SK-N-SH (cell line): ENCODE measurements at regions not wholly inside any gene's neighbourhood (a gene's known extent, or its start where the extent isn't known, plus 50 kb on each side); places are given as distances from the start of the nearest gene placed in this dataset.

Experiments used
- CTCF ChIA-PET: fragments of 300-600, 350-600 bp; formaldehyde crosslinking; extraction: SDS; loops from one replicate; lab custom pipeline; 2021; lab: Yijun Ruan, JAX
- POLR2A ChIA-PET: fragments of 350-600 bp; sonication (Branson Sonifier 250); formaldehyde crosslinking; extraction: SDS; loops from one replicate; lab custom pipeline; 2020; ENCODE audit warnings: antibody characterized with exemption, inconsistent platforms; lab: Yijun Ruan, JAX
- DNase-seq: peaks from one replicate; pipeline ENCODE4 v3.0.0; 2012
- H2AFZ ChIP-seq: fragments of 200-600 bp; sonication (generic); 2 replicates; pipeline ENCODE4 v1.8.1; 2016; ENCODE audit warnings: antibody characterized with exemption, mild to moderate bottlenecking, low read depth
- H3F3A ChIP-seq: fragments of 200-600 bp; sonication (generic); replicated peaks from 2 replicates; pipeline ENCODE3; 2016; ENCODE audit warnings: antibody characterized with exemption, mild to moderate bottlenecking; ENCODE audit not compliant: insufficient read depth
- H3K27ac ChIP-seq, 2 experiments: fragments of 200-500 bp in 1 of 2; fragments of 200-600 bp in 1 of 2; sonication (Bioruptor generic) in 1 of 2; sonication (generic), shearing (Covaris generic) in 1 of 2; 2 replicates each; pipeline versions ENCODE4 v1.5.1 to v1.6.1; 2014 to 2016; ENCODE audit warnings: low read depth in 2 of 2, inconsistent platforms in 1 of 2, low read length in 1 of 2, mild to moderate bottlenecking in 1 of 2, mixed read lengths in 1 of 2
- H3K27me3 ChIP-seq: fragments of 200-600 bp; sonication (generic), shearing (Covaris generic); 2 replicates; pipeline ENCODE4 v1.6.1; 2016; ENCODE audit warnings: mixed run types; ENCODE audit not compliant: insufficient read depth
- H3K36me3 ChIP-seq, 2 experiments: fragments of 200-500 bp in 1 of 2; fragments of 200-600 bp in 1 of 2; sonication (Bioruptor generic) in 1 of 2; sonication (generic) in 1 of 2; replicated peaks in 1 of 2; 2 replicates each; pipeline versions ENCODE3 to v1.5.1; 2014 to 2016; ENCODE audit warnings: low read length in 1 of 2, mild to moderate bottlenecking in 1 of 2; ENCODE audit not compliant: insufficient read depth in 2 of 2, control insufficient read depth in 1 of 2
- H3K4me1 ChIP-seq, 2 experiments: fragments of 200-500 bp in 1 of 2; fragments of 200-600 bp in 1 of 2; sonication (Bioruptor generic) in 1 of 2; sonication (generic), shearing (Covaris generic) in 1 of 2; 2 replicates each; pipeline versions ENCODE4 v1.5.1 to v1.6.1; 2014 to 2016; ENCODE audit warnings: low read depth in 1 of 2, low read length in 1 of 2, mixed run types in 1 of 2; ENCODE audit not compliant: insufficient read depth in 2 of 2, control insufficient read depth in 1 of 2
- H3K4me2 ChIP-seq: fragments of 200-600 bp; sonication (generic), shearing (Covaris generic); 2 replicates; pipeline ENCODE4 v1.6.1; 2017; ENCODE audit warnings: mixed run types
- H3K4me3 ChIP-seq, 2 experiments: fragments of 200-500 bp in 1 of 2; fragments of 200-600 bp in 1 of 2; sonication (Bioruptor generic) in 1 of 2; sonication (generic), shearing (Covaris generic) in 1 of 2; 2 replicates each; pipeline versions ENCODE4 v1.5.1 to v1.8.1; 2014 to 2016; ENCODE audit warnings: low read depth in 2 of 2, inconsistent platforms in 1 of 2, low read length in 1 of 2, mild to moderate bottlenecking in 1 of 2, mixed read lengths in 1 of 2, moderate library complexity in 1 of 2
- H3K79me2 ChIP-seq: fragments of 200-600 bp; sonication (generic); 2 replicates; pipeline ENCODE4 v1.8.1; 2017; ENCODE audit warnings: mild to moderate bottlenecking; ENCODE audit not compliant: insufficient read depth
- H3K9ac ChIP-seq: fragments of 200-600 bp; sonication (generic); 2 replicates; pipeline ENCODE4 v1.6.1; 2017; ENCODE audit warnings: mixed run types
- H3K9me2 ChIP-seq: fragments of 200-600 bp; sonication (generic); 2 replicates; pipeline ENCODE4 v1.6.1; 2017; ENCODE audit warnings: mixed run types
- H3K9me3 ChIP-seq: fragments of 200-600 bp; sonication (generic); 2 replicates; pipeline ENCODE4 v1.6.1; 2017; ENCODE audit warnings: mixed run types, mild to moderate bottlenecking, moderate library complexity
- H4K20me1 ChIP-seq: fragments of 200-600 bp; sonication (generic); 2 replicates; pipeline ENCODE4 v1.6.1; 2017; ENCODE audit warnings: mild to moderate bottlenecking, mixed run types; ENCODE audit not compliant: insufficient read depth
- CHD2 ChIP-seq: fragments of 150-350 bp; IDR thresholded peaks from 2 replicates; pipeline ENCODE4 v1.6.1; 2018; ENCODE audit warnings: low read length; ENCODE audit not compliant: partially characterized antibody
- EP300 ChIP-seq, 2 experiments: IDR thresholded peaks; 2 replicates each; pipeline versions ENCODE4 v1.4.0 to v1.6.1; 2012; ENCODE audit warnings: borderline replicate concordance in 1 of 2, low read depth in 1 of 2, low read length in 1 of 2
- EZH2phosphoT487 ChIP-seq: fragments of 200-600 bp; sonication (generic); IDR thresholded peaks from 2 replicates; pipeline ENCODE4 v1.6.1; 2017; ENCODE audit warnings: low read depth, mixed run types, mild to moderate bottlenecking, antibody characterized with exemption, moderate library complexity, borderline replicate concordance
- FOSL2 ChIP-seq: IDR thresholded peaks from 2 replicates; pipeline ENCODE4 v1.4.0; 2012; ENCODE audit warnings: low read depth, mild to moderate bottlenecking, moderate library complexity, borderline replicate concordance
- FOXJ3 ChIP-seq: sonication (generic); formaldehyde crosslinking; IDR thresholded peaks from 2 replicates; pipeline ENCODE4 v1.5.1; 2020; ENCODE audit warnings: mild to moderate bottlenecking, missing genetic modification reagents
- GABPA ChIP-seq: IDR thresholded peaks from 2 replicates; pipeline ENCODE4 v1.4.0; 2012; ENCODE audit warnings: low read depth, mild to moderate bottlenecking
- GATA2 ChIP-seq: sonication (generic); formaldehyde crosslinking; IDR thresholded peaks from 2 replicates; pipeline ENCODE4 v1.5.0; 2020; ENCODE audit warnings: mild to moderate bottlenecking, missing genetic modification reagents
- JUND ChIP-seq: IDR thresholded peaks from 2 replicates; pipeline ENCODE4 v1.4.0; 2012
- MAX ChIP-seq: IDR thresholded peaks from 2 replicates; pipeline ENCODE4 v1.4.0; 2012; ENCODE audit warnings: low read depth
- MEF2A ChIP-seq: IDR thresholded peaks from 2 replicates; pipeline ENCODE4 v1.4.0; 2012; ENCODE audit warnings: low read depth, borderline replicate concordance
- MXI1 ChIP-seq: IDR thresholded peaks from 2 replicates; pipeline ENCODE4 v1.6.1; 2012; ENCODE audit warnings: mild to moderate bottlenecking, low read depth, low read length, improper control_type of control experiment
- RCOR1 ChIP-seq: fragments of 150-350 bp; IDR thresholded peaks from 2 replicates; pipeline ENCODE4 v1.6.1; 2017; ENCODE audit warnings: antibody characterized with exemption, low read length
- REST ChIP-seq: IDR thresholded peaks from 2 replicates; pipeline ENCODE4 v1.6.1; 2012; ENCODE audit warnings: mild to moderate bottlenecking, low read depth, low read length, moderate library complexity
- RXRA ChIP-seq: IDR thresholded peaks from 2 replicates; pipeline ENCODE4 v1.4.0; 2012; ENCODE audit warnings: low read depth, mild to moderate bottlenecking, borderline replicate concordance
- SIN3A ChIP-seq: IDR thresholded peaks from 2 replicates; pipeline ENCODE4 v1.6.1; 2012; ENCODE audit warnings: low read depth, mild to moderate bottlenecking, low read length, moderate library complexity, borderline replicate concordance
- SMC3 ChIP-seq: IDR thresholded peaks from 2 replicates; pipeline ENCODE4 v1.6.1; 2012; ENCODE audit warnings: low read depth, low read length, improper control_type of control experiment
- TAF1 ChIP-seq: IDR thresholded peaks from 2 replicates; pipeline ENCODE4 v1.6.1; 2012; ENCODE audit warnings: low read depth, mild to moderate bottlenecking, low read length, moderate library complexity, borderline replicate concordance
- TEAD4 ChIP-seq: IDR thresholded peaks from 2 replicates; pipeline ENCODE4 v1.4.0; 2012; ENCODE audit warnings: mild to moderate bottlenecking, borderline replicate concordance; ENCODE audit not compliant: insufficient read depth
- WGBS: methylation state at CpG from one replicate; pipeline ENCODE4 v1.1.6; 2017; ENCODE audit warnings: low lambda C conversion rate; 5-methylcytosine and 5-hydroxymethylcytosine counted together
- TF ChIP-seq, protein P1 (sequence below): fragments of 150-350 bp; IDR thresholded peaks from 2 replicates; pipeline ENCODE4 v1.6.1; 2016; ENCODE audit warnings: mild to moderate bottlenecking, low read depth, low read length

- ChIA-PET CTCF (no interaction called here), POLR2A (no interaction called here)
- DNase-seq = no peak
- Histone ChIP-seq H3K27ac (no peak overlapping the region), H3K4me1 (peaks cover 0 to 3% of the 10 kb centered on the region in 2 experiments; a peak in 1 of 4 replicates), H3K79me2 (no peaks in the 10 kb centered on the region), H3K36me3 (no peaks in the 10 kb centered on the region), H3K4me2 (no peak overlapping the region), H3K27me3 (no peaks in the 10 kb centered on the region), H3K9me3 (no peaks in the 10 kb centered on the region), H3K4me3 (no peak overlapping the region), H3K9me2 (no peaks in the 10 kb centered on the region), H4K20me1 (no peaks in the 10 kb centered on the region), H3K9ac (no peak overlapping the region), H3F3A (no peaks in the 10 kb centered on the region), H2AFZ (no peak overlapping the region)
- no peak for TF ChIP-seq EZH2phosphoT487
- TF ChIP-seq MAX = no peak
- no peak for TF ChIP-seq GATA2 (CRISPR knock-in tag)
- no peak for TF ChIP-seq FOXJ3 (CRISPR knock-in tag)
- TF ChIP-seq TEAD4 = no peak
- no peak for TF ChIP-seq REST
- WGBS = 80% methylated on average over 1 of the region's 1 CpG
Measured at GRCh38 chr4:45030059-45030458, 303.7 kb upstream of the GNPDA2 start.

DNA sequence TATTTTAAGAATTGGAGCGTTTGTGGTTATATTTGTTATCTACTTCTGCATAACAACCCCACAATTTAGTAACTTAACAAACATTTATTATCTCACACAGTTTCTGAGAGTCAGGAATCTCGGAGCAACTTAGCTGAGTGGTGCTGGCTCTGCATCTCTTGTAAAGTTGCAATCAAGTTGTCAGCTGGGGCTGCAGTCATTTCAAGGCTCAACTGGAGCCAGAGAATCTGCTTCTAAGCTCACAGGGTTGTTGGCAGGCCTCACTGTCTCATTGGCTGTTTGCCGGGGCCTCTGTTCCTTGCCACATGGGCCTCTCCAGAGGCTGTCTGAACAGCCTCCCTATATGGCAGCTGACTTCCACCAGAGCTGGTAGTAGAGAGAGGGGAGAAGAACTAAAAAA lies 281.2 kb upstream of the GNPDA2 start:
- ChIA-PET POLR2A (no interaction called here), CTCF (no interaction called here)
- no peaks in the 10 kb centered on the region for H4K20me1 ChIP-seq
- H3K79me2 ChIP-seq = no peaks in the 10 kb centered on the region
- H3K27me3 ChIP-seq = no peaks in the 10 kb centered on the region
- no peak overlapping the region for H3K27ac ChIP-seq
- H2AFZ ChIP-seq = no peak overlapping the region
- no peaks in the 10 kb centered on the region for H3F3A ChIP-seq
- no peak overlapping the region for H3K4me3 ChIP-seq
- H3K4me1 ChIP-seq = no peaks in the 10 kb centered on the region
- no peaks in the 10 kb centered on the region for H3K36me3 ChIP-seq
- H3K9ac ChIP-seq = no peak overlapping the region
- no peak overlapping the region for H3K4me2 ChIP-seq
- 36% methylated on average over 3 of the region's 3 CpGs for WGBS
- H3K9me2 ChIP-seq = no peaks in the 10 kb centered on the region
- DNase-seq = no peak
- no peaks in the 10 kb centered on the region for H3K9me3 ChIP-seq
- TF ChIP-seq SMC3 = no peak
- no peak for TF ChIP-seq FOSL2
- TF ChIP-seq CHD2 = no peak
- TF ChIP-seq MEF2A = no peak
- TF ChIP-seq EZH2phosphoT487 = no peak
- no peak for TF ChIP-seq TAF1
- no peak for TF ChIP-seq SIN3A
- no peak for TF ChIP-seq RXRA
- no peak for TF ChIP-seq GATA2 (CRISPR knock-in tag)
- no peak for TF ChIP-seq MXI1
- no peak for TF ChIP-seq RCOR1
- TF ChIP-seq, protein P1, sequence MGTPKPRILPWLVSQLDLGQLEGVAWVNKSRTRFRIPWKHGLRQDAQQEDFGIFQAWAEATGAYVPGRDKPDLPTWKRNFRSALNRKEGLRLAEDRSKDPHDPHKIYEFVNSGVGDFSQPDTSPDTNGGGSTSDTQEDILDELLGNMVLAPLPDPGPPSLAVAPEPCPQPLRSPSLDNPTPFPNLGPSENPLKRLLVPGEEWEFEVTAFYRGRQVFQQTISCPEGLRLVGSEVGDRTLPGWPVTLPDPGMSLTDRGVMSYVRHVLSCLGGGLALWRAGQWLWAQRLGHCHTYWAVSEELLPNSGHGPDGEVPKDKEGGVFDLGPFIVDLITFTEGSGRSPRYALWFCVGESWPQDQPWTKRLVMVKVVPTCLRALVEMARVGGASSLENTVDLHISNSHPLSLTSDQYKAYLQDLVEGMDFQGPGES = no peak
- TF ChIP-seq REST = no peak
- TF ChIP-seq MAX = no peak
- no peak for TF ChIP-seq GABPA
- TF ChIP-seq EP300 (IDR thresholded peaks at IDR 0.05; ENCODE audit: borderline replicate concordance in 1 of 2, low read depth in 1 of 2, low read length in 1 of 2) = no peak
- TF ChIP-seq JUND = no peak
